ENCODE measurements at regions not wholly inside any gene's neighbourhood (a gene's known extent, or its start where the extent isn't known, plus 50 kb on each side); places are given as distances from the start of the nearest gene placed in this dataset.

DNA sequence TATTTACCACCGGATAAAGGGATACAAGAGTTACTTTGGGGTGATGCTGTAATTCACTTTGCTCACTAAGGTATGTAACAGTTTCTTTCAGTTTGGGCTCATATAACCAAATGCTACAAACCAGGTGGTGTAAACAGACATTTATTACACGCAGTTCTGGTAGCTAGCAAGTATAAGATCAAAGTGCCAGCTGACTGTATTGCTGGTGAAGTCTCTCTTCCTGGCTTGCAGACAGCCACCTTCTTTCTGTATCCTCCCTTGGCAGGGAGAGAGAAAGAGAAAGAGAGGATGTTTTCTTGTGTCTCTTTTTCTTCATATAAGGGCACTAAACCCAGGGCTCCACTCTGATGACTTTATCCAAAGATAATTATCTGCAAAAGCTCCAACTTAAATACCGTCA lies 552.5 kb upstream of the FTMT start:
- TF ChIP-seq, protein P1, sequence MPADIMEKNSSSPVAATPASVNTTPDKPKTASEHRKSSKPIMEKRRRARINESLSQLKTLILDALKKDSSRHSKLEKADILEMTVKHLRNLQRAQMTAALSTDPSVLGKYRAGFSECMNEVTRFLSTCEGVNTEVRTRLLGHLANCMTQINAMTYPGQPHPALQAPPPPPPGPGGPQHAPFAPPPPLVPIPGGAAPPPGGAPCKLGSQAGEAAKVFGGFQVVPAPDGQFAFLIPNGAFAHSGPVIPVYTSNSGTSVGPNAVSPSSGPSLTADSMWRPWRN (IDR thresholded peaks at IDR 0.05; ENCODE audit: low read depth): no peak
- TF ChIP-seq, protein P2, sequence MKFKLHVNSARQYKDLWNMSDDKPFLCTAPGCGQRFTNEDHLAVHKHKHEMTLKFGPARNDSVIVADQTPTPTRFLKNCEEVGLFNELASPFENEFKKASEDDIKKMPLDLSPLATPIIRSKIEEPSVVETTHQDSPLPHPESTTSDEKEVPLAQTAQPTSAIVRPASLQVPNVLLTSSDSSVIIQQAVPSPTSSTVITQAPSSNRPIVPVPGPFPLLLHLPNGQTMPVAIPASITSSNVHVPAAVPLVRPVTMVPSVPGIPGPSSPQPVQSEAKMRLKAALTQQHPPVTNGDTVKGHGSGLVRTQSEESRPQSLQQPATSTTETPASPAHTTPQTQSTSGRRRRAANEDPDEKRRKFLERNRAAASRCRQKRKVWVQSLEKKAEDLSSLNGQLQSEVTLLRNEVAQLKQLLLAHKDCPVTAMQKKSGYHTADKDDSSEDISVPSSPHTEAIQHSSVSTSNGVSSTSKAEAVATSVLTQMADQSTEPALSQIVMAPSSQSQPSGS (CRISPR knock-in tag; IDR thresholded peaks at IDR 0.05): no peak
- TF ChIP-seq SIN3A (IDR thresholded peaks at IDR 0.05; ENCODE audit: borderline replicate concordance in 2 of 2, control insufficient read depth in 1 of 2, low read depth in 2 of 2, low read length in 2 of 2): no peak
- no peak for TF ChIP-seq ZNF239 (CRISPR knock-in tag; IDR thresholded peaks at IDR 0.05)
- TF ChIP-seq EP300 (IDR thresholded peaks at IDR 0.05; ENCODE audit: low read length): no peak
- TF ChIP-seq, protein P3, sequence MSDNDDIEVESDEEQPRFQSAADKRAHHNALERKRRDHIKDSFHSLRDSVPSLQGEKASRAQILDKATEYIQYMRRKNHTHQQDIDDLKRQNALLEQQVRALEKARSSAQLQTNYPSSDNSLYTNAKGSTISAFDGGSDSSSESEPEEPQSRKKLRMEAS (CRISPR knock-in tag; IDR thresholded peaks at IDR 0.05): no peak
- TF ChIP-seq, protein P4, sequence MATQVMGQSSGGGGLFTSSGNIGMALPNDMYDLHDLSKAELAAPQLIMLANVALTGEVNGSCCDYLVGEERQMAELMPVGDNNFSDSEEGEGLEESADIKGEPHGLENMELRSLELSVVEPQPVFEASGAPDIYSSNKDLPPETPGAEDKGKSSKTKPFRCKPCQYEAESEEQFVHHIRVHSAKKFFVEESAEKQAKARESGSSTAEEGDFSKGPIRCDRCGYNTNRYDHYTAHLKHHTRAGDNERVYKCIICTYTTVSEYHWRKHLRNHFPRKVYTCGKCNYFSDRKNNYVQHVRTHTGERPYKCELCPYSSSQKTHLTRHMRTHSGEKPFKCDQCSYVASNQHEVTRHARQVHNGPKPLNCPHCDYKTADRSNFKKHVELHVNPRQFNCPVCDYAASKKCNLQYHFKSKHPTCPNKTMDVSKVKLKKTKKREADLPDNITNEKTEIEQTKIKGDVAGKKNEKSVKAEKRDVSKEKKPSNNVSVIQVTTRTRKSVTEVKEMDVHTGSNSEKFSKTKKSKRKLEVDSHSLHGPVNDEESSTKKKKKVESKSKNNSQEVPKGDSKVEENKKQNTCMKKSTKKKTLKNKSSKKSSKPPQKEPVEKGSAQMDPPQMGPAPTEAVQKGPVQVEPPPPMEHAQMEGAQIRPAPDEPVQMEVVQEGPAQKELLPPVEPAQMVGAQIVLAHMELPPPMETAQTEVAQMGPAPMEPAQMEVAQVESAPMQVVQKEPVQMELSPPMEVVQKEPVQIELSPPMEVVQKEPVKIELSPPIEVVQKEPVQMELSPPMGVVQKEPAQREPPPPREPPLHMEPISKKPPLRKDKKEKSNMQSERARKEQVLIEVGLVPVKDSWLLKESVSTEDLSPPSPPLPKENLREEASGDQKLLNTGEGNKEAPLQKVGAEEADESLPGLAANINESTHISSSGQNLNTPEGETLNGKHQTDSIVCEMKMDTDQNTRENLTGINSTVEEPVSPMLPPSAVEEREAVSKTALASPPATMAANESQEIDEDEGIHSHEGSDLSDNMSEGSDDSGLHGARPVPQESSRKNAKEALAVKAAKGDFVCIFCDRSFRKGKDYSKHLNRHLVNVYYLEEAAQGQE (IDR thresholded peaks at IDR 0.05; ENCODE audit: borderline replicate concordance): no peak
- TF ChIP-seq, protein P4 (CRISPR knock-in tag; IDR thresholded peaks at IDR 0.05; ENCODE audit: low read depth): no peak
- no peak for TF ChIP-seq NFYB (IDR thresholded peaks at IDR 0.05; ENCODE audit: extremely low read depth, insufficient read length)
- TF ChIP-seq MYNN (IDR thresholded peaks at IDR 0.05): no peak
- TF ChIP-seq MYNN (CRISPR knock-in tag; IDR thresholded peaks at IDR 0.05): no peak
- no peak for TF ChIP-seq CBX2 (IDR thresholded peaks at IDR 0.05; ENCODE audit: insufficient read depth, low read length, poor library complexity, severe bottlenecking)
- no peak for TF ChIP-seq RCOR1 (IDR thresholded peaks at IDR 0.05; ENCODE audit: borderline replicate concordance in 1 of 2, low read depth in 2 of 2, low read length in 2 of 2)
- TF ChIP-seq, protein P5, sequence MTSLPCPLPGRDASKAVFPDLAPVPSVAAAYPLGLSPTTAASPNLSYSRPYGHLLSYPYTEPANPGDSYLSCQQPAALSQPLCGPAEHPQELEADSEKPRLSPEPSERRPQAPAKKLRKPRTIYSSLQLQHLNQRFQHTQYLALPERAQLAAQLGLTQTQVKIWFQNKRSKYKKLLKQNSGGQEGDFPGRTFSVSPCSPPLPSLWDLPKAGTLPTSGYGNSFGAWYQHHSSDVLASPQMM (CRISPR knock-in tag; IDR thresholded peaks at IDR 0.05): no peak

Data from K562 (cell line).